Uterus (tissue), 2 donors: ENCODE measurements at regions not wholly inside any gene's neighbourhood (a gene's known extent, or its start where the extent isn't known, plus 50 kb on each side); places are given as distances from the start of the nearest gene placed in this dataset.

Experiments
- POLR2A ChIP-seq, 2 donors: fragments of 450-650 bp; IDR thresholded peaks; one replicate each; pipeline ENCODE4 v1.6.1; 2016; ENCODE audit warnings: antibody characterized with exemption in 2 of 2, mild to moderate bottlenecking in 1 of 2, moderate library complexity in 1 of 2
- TF ChIP-seq, protein P1 (sequence below), 4 experiments: fragments of 200-600 bp in 2 of 4; fragments of 450-650 bp in 2 of 4; sonication (generic) in 2 of 4; IDR thresholded peaks; one replicate each; pipeline ENCODE4 v1.5.1; 2016 to 2019; ENCODE audit warnings: antibody characterized with exemption in 4 of 4, mild to moderate bottlenecking in 2 of 4, moderate library complexity in 1 of 4

DNA sequence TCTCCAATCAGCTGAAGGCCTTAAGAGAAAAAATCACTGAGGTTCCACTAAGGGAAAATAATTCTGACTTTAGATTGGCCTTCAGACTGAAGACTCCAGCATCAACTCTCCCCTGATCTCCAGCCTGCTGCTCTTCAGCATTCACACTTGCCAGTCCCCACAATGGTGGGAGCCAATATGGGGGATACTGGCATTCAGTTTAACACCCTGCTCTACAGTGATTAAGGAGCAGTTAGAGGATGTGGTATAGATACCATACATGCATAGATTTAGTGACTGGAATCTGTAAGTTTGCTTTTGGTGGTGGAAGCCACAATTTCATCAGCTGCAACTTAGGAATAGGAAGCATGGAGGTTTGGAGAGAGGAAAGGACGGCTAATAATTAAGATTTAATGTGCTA is 2017.7 kb upstream of the CDH6 start:
- TF ChIP-seq, protein P1, sequence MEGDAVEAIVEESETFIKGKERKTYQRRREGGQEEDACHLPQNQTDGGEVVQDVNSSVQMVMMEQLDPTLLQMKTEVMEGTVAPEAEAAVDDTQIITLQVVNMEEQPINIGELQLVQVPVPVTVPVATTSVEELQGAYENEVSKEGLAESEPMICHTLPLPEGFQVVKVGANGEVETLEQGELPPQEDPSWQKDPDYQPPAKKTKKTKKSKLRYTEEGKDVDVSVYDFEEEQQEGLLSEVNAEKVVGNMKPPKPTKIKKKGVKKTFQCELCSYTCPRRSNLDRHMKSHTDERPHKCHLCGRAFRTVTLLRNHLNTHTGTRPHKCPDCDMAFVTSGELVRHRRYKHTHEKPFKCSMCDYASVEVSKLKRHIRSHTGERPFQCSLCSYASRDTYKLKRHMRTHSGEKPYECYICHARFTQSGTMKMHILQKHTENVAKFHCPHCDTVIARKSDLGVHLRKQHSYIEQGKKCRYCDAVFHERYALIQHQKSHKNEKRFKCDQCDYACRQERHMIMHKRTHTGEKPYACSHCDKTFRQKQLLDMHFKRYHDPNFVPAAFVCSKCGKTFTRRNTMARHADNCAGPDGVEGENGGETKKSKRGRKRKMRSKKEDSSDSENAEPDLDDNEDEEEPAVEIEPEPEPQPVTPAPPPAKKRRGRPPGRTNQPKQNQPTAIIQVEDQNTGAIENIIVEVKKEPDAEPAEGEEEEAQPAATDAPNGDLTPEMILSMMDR (IDR thresholded peaks at IDR 0.05): no peak
- no peak for TF ChIP-seq POLR2A (IDR thresholded peaks at IDR 0.05)
